Dendritic cell treated with granulocyte-macrophage colony-stimulating factor and Interleukin-4, amounts not matched to agents 40 ng/mL and 50 ng/mL, for 4 days (primary cell): ENCODE measurements at regions not wholly inside any gene's neighbourhood (a gene's known extent, or its start where the extent isn't known, plus 50 kb on each side); places are given as distances from the start of the nearest gene placed in this dataset.
"Not testable (repeated sequence)": the region's sequence is repeated elsewhere in the genome, so short reads cannot be mapped to it uniquely, and the experiment has no call there.

Source experiments
- H3K27ac Mint-ChIP-seq: one replicate; pipeline ENCODE4 v1.8.0; 2022; ENCODE audit warnings: mild to moderate bottlenecking, mixed read lengths
- H3K27me3 Mint-ChIP-seq: one replicate; pipeline ENCODE4 v1.8.0; 2022; ENCODE audit warnings: mild to moderate bottlenecking, mixed read lengths
- H3K36me3 Mint-ChIP-seq: one replicate; pipeline ENCODE4 v1.8.0; 2022; ENCODE audit warnings: low read depth, mixed read lengths
- H3K4me1 Mint-ChIP-seq: one replicate; pipeline ENCODE4 v1.8.0; 2022; ENCODE audit warnings: low read depth, mixed read lengths
- H3K4me3 Mint-ChIP-seq: one replicate; pipeline ENCODE4 v1.8.0; 2022; ENCODE audit warnings: mild to moderate bottlenecking, moderate library complexity, mixed read lengths
- H3K9me3 Mint-ChIP-seq: one replicate; pipeline ENCODE4 v1.8.0; 2022; ENCODE audit warnings: mixed read lengths
- intact Hi-C: fragments of 100-400 bp; cut with micrococcal nuclease; formaldehyde crosslinking; loops from one replicate; pipeline ENCODE4 v1.15.0; 2022

GRCh38 chr10:52566471-52567246 lies 205.9 kb downstream of the MBL2 start:
- Mint-ChIP-seq H3K36me3 (no peaks in the 10 kb centered on the region), H3K27me3 (no peaks in the 10 kb centered on the region), H3K9me3 (no peaks in the 10 kb centered on the region), H3K4me1 (no peaks in the 10 kb centered on the region), H3K27ac (no peak overlapping the region), H3K4me3 (no peak overlapping the region)
- intact Hi-C loops = loop anchor here (5.0 kb wide), 1 partner anchor 259 kb away; no protein-coding TSS in a partner anchor

DNA sequence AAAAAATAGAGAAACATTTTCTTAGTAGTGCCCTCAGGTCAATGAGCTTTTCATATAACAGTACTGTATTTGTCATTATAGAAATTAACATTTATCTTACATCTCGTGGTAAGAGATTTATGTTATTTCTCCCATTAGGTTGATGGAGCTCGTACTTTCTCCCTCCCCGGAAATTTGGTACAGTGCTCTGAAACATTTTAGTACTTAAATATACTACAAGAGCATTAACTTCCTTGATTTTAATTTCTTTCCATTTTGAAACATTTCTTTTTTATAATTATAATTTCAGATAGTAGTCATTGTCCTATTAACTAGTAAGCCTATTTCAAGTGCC lies 205.4 kb downstream of the MBL2 start:
- Mint-ChIP-seq H3K27me3 (no peaks in the 10 kb centered on the region), H3K4me1 (no peaks in the 10 kb centered on the region), H3K4me3 (no peak overlapping the region), H3K27ac (no peak overlapping the region), H3K36me3 (no peaks in the 10 kb centered on the region), H3K9me3 (no peaks in the 10 kb centered on the region)
- intact Hi-C loops = loop anchor here (5.0 kb wide), 1 partner anchor 260 kb away; no protein-coding TSS in a partner anchor

GRCh38 chr10:52568309-52568708 lies 204.3 kb downstream of the MBL2 start:
- Mint-ChIP-seq H3K9me3 (no peaks in the 10 kb centered on the region), H3K4me3 (no peak overlapping the region), H3K36me3 (no peaks in the 10 kb centered on the region), H3K27ac (no peak overlapping the region), H3K27me3 (no peaks in the 10 kb centered on the region), H3K4me1 (no peaks in the 10 kb centered on the region)
- intact Hi-C loops = loop anchor here (5.0 kb wide), 1 partner anchor 261 kb away; no protein-coding TSS in a partner anchor

GRCh38 chr10:52570490-52570889 lies 202.1 kb downstream of the MBL2 start:
- Mint-ChIP-seq H3K36me3 (no peaks in the 10 kb centered on the region), H3K4me3 (no peak overlapping the region), H3K27me3 (no peaks in the 10 kb centered on the region), H3K9me3 (no peaks in the 10 kb centered on the region), H3K27ac (no peak overlapping the region), H3K4me1 (no peaks in the 10 kb centered on the region)
- intact Hi-C loops = no loop called here

- Mint-ChIP-seq H3K27me3 (no peaks in the 10 kb centered on the region), H3K4me3 (no peak overlapping the region), H3K36me3 (no peaks in the 10 kb centered on the region), H3K27ac (no peak overlapping the region), H3K4me1 (no peaks in the 10 kb centered on the region), H3K9me3 (no peaks in the 10 kb centered on the region)
- intact Hi-C loops = no loop called here
Measured at GRCh38 chr10:52571018-52571417, 201.6 kb downstream of the MBL2 start.

DNA sequence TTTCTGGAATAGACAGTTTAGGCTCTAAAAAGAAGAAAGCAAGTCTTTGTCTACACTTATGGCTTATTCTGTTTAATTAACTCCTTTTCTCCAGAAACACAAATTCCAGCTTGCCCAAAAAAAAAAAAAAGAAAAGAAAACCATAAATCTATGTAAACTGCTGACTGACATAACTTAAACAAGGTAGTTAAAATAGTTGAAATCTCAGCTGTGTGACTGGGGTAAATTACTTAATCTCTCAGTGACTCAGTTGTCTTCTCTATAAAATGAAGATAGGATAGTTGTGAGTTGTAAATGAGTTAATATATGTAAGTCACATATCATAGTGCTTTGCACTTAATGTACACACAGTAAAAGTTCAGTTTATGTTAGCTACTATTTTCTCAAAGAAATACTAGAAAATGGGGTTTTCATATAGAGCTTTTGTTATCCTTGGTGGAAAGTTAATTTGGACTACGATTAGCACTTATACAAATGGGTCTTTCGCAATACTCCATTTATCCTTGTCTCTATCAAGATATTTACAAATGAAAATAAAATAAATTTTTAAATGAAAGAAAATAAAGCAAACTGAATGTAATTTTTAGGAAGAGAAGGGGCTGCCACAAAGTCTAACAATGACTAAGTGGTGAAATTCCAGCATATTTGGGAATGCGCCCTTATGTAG lies 200.9 kb downstream of the MBL2 start:
- no peaks in the 10 kb centered on the region for H3K27me3 Mint-ChIP-seq
- intact Hi-C loops = no loop called here
- no peaks in the 10 kb centered on the region for H3K36me3 Mint-ChIP-seq
- H3K4me3 Mint-ChIP-seq = no peak overlapping the region
- H3K27ac Mint-ChIP-seq = no peak overlapping the region
- H3K9me3 Mint-ChIP-seq = no peaks in the 10 kb centered on the region
- H3K4me1 Mint-ChIP-seq = no peaks in the 10 kb centered on the region

- Mint-ChIP-seq H3K36me3 (no peaks in the 10 kb centered on the region), H3K9me3 (no peaks in the 10 kb centered on the region), H3K27ac (no peak overlapping the region), H3K27me3 (no peaks in the 10 kb centered on the region), H3K4me1 (no peaks in the 10 kb centered on the region), H3K4me3 (no peak overlapping the region)
- intact Hi-C loops = no loop called here
Measured at GRCh38 chr10:52573347-52573746, 199.2 kb downstream of the MBL2 start.

GRCh38 chr10:52574697-52575096 lies 197.9 kb downstream of the MBL2 start:
- Mint-ChIP-seq H3K9me3 (no peaks in the 10 kb centered on the region), H3K4me3 (no peak overlapping the region), H3K4me1 (no peaks in the 10 kb centered on the region), H3K27me3 (no peaks in the 10 kb centered on the region), H3K27ac (no peak overlapping the region), H3K36me3 (no peaks in the 10 kb centered on the region)
- intact Hi-C loops = no loop called here

GRCh38 chr10:52577047-52577446 lies 195.5 kb downstream of the MBL2 start:
- Mint-ChIP-seq H3K4me3 (no peak overlapping the region), H3K36me3 (no peaks in the 10 kb centered on the region)

GRCh38 chr10:52578871-52579405 lies 193.6 kb downstream of the MBL2 start:
- Mint-ChIP-seq H3K27me3 (no peaks in the 10 kb centered on the region), H3K36me3 (no peaks in the 10 kb centered on the region), H3K9me3 (peaks cover 29% of the 10 kb centered on the region), H3K4me3 (no peak overlapping the region), H3K27ac (no peak overlapping the region), H3K4me1 (no peaks in the 10 kb centered on the region)
- intact Hi-C loops = no loop called here

More at GRCh38 chr10:52577047-52577446, 195.5 kb downstream of the MBL2 start:
- Mint-ChIP-seq H3K27ac (no peak overlapping the region), H3K27me3 (no peaks in the 10 kb centered on the region), H3K4me1 (no peaks in the 10 kb centered on the region), H3K9me3 (peaks cover 15% of the 10 kb centered on the region)
- intact Hi-C loops = no loop called here

GRCh38 chr10:52581636-52582035 lies 190.9 kb downstream of the MBL2 start:
- H3K4me1 Mint-ChIP-seq, H3K4me3 Mint-ChIP-seq, intact Hi-C loops, H3K27ac Mint-ChIP-seq, H3K27me3 Mint-ChIP-seq, H3K36me3 Mint-ChIP-seq: not testable (repeated sequence)
- peaks cover 47% of the 10 kb centered on the region for H3K9me3 Mint-ChIP-seq

DNA sequence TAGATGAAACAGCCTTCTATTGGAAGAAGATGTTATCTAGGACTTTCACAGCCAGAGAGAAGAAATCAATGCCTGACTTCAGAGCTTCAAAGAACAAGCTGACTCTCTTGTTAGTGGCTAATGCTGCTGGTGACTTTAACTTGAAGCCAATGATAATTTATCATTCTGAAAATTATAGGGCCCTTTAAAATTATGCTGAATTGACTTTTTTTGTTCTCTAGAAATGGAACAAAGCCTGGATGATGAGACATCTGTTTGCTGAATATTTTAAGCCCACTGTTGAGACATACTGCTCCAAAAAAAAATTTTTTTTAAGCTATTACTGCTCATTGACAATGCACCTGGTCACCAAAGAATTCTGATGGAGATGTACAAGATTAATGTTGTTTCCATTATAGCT lies 189.2 kb downstream of the MBL2 start:
- H3K27ac Mint-ChIP-seq = no peak overlapping the region
- intact Hi-C loops = no loop called here

GRCh38 chr10:52586710-52587109 lies 185.9 kb downstream of the MBL2 start:
- Mint-ChIP-seq H3K4me3 (no peak overlapping the region), H3K4me1 (no peaks in the 10 kb centered on the region)

More for the DNA sequence above, 189.2 kb downstream of the MBL2 start:
- H3K4me1 Mint-ChIP-seq = no peaks in the 10 kb centered on the region
- H3K36me3 Mint-ChIP-seq = no peaks in the 10 kb centered on the region
- no peak overlapping the region for H3K4me3 Mint-ChIP-seq
- no peaks in the 10 kb centered on the region for H3K27me3 Mint-ChIP-seq
- H3K9me3 Mint-ChIP-seq = peaks cover 64% of the 10 kb centered on the region

GRCh38 chr10:52597189-52597863 lies 175.3 kb downstream of the MBL2 start:
- H3K27ac Mint-ChIP-seq = no peak overlapping the region
- no peak overlapping the region for H3K4me3 Mint-ChIP-seq
- no peaks in the 10 kb centered on the region for H3K4me1 Mint-ChIP-seq
- H3K36me3 Mint-ChIP-seq = no peaks in the 10 kb centered on the region
- H3K9me3 Mint-ChIP-seq = no peaks in the 10 kb centered on the region
- no peaks in the 10 kb centered on the region for H3K27me3 Mint-ChIP-seq
- intact Hi-C loops = no loop called here

More at GRCh38 chr10:52586710-52587109, 185.9 kb downstream of the MBL2 start:
- Mint-ChIP-seq H3K9me3 (peaks cover 75% of the 10 kb centered on the region), H3K27ac (no peak overlapping the region), H3K27me3 (no peaks in the 10 kb centered on the region), H3K36me3 (no peaks in the 10 kb centered on the region)
- intact Hi-C loops = no loop called here
